Activated CD4-positive, alpha-beta memory T cell treated with anti-CD3 and anti-CD28 coated beads, Interleukin-2, amount 10 ng/mL, durations not matched to agents 7 days and 5 days (primary cell): ENCODE measurements at regions not wholly inside any gene's neighbourhood (a gene's known extent, or its start where the extent isn't known, plus 50 kb on each side); places are given as distances from the start of the nearest gene placed in this dataset.

Source experiments
- CTCF ChIA-PET: fragments of 350-600 bp; sonication (Branson Sonifier 250); formaldehyde crosslinking; loops from one replicate; lab custom pipeline; 2021; ENCODE audit warnings: antibody characterized with exemption, inconsistent platforms; lab: Charles Lee
- POLR2A ChIA-PET: fragments of 350-600 bp; sonication (Branson Sonifier 250); formaldehyde crosslinking; loops from one replicate; lab custom pipeline; 2021; ENCODE audit warnings: antibody characterized with exemption; lab: Charles Lee
- DNase-seq: peaks from one replicate; pipeline ENCODE4 v3.0.0-alpha.2; 2020
- H3K27ac Mint-ChIP-seq: one replicate; pipeline ENCODE4 v1.8.0; 2021; ENCODE audit warnings: mild to moderate bottlenecking, mixed read lengths
- H3K27me3 Mint-ChIP-seq: one replicate; pipeline ENCODE4 v1.8.0; 2021; ENCODE audit warnings: mixed read lengths
- H3K36me3 Mint-ChIP-seq: one replicate; pipeline ENCODE4 v1.8.0; 2021; ENCODE audit warnings: low read depth, mixed read lengths
- H3K4me1 Mint-ChIP-seq: one replicate; pipeline ENCODE4 v1.8.0; 2021; ENCODE audit warnings: mixed read lengths
- H3K4me3 Mint-ChIP-seq: one replicate; pipeline ENCODE4 v1.8.0; 2021; ENCODE audit warnings: mild to moderate bottlenecking, mixed read lengths
- H3K9me3 Mint-ChIP-seq: one replicate; pipeline ENCODE4 v1.8.0; 2021; ENCODE audit warnings: mixed read lengths

GRCh38 chr1:87242445-87243185, 86.1 kb upstream of the LMO4 start:
- Mint-ChIP-seq H3K27me3 (peaks cover 4% of the 10 kb centered on the region), H3K4me1 (no peaks in the 10 kb centered on the region), H3K36me3 (no peaks in the 10 kb centered on the region), H3K27ac (no peak overlapping the region), H3K4me3 (no peak overlapping the region), H3K9me3 (no peaks in the 10 kb centered on the region)
- POLR2A ChIA-PET = no interaction called here
- CTCF ChIA-PET = interaction anchor here (1.3 kb wide), 1 partner anchor 8 kb away, joined by 5 read pairs; no protein-coding TSS in a partner anchor
- no peak for DNase-seq

GRCh38 chr1:87243573-87243972, 85.1 kb upstream of the LMO4 start:
- no peaks in the 10 kb centered on the region for H3K4me1 Mint-ChIP-seq
- ChIA-PET CTCF (interaction anchor here (1.3 kb wide), 1 partner anchor 9 kb away, joined by 5 read pairs; no protein-coding TSS in a partner anchor), POLR2A (no interaction called here)

GRCh38 chr1:87246436-87246835, 82.2 kb upstream of the LMO4 start:
- no peak overlapping the region for H3K4me3 Mint-ChIP-seq
- H3K27me3 Mint-ChIP-seq = peaks cover 4% of the 10 kb centered on the region
- H3K9me3 Mint-ChIP-seq = no peaks in the 10 kb centered on the region
- ChIA-PET CTCF (no interaction called here), POLR2A (no interaction called here)
- no peak overlapping the region for H3K27ac Mint-ChIP-seq
- H3K4me1 Mint-ChIP-seq = no peaks in the 10 kb centered on the region
- DNase-seq = no peak
- H3K36me3 Mint-ChIP-seq = no peaks in the 10 kb centered on the region

More at GRCh38 chr1:87243573-87243972, 85.1 kb upstream of the LMO4 start:
- no peaks in the 10 kb centered on the region for H3K36me3 Mint-ChIP-seq
- H3K4me3 Mint-ChIP-seq = no peak overlapping the region
- no peak for DNase-seq
- no peaks in the 10 kb centered on the region for H3K27me3 Mint-ChIP-seq
- no peaks in the 10 kb centered on the region for H3K9me3 Mint-ChIP-seq
- no peak overlapping the region for H3K27ac Mint-ChIP-seq

- no peaks in the 10 kb centered on the region for H3K36me3 Mint-ChIP-seq
- H3K9me3 Mint-ChIP-seq = peaks cover 3% of the 10 kb centered on the region
- CTCF ChIA-PET = no interaction called here
- H3K27me3 Mint-ChIP-seq = peaks cover 9% of the 10 kb centered on the region
- no peaks in the 10 kb centered on the region for H3K4me1 Mint-ChIP-seq
- POLR2A ChIA-PET = no interaction called here
- no peak overlapping the region for H3K4me3 Mint-ChIP-seq
- H3K27ac Mint-ChIP-seq = no peak overlapping the region
- DNase-seq = no peak
These were observed 78.9 kb upstream of the LMO4 start for GRCh38 chr1:87249803-87250202.

- H3K4me3 Mint-ChIP-seq = no peak overlapping the region
- ChIA-PET CTCF (interaction anchor here (0.7 kb wide), 1 partner anchor 814 kb away, joined by 3 read pairs; no protein-coding TSS in a partner anchor), POLR2A (no interaction called here)
- no peak for DNase-seq
- H3K27ac Mint-ChIP-seq = no peak overlapping the region
- no peaks in the 10 kb centered on the region for H3K4me1 Mint-ChIP-seq
- H3K27me3 Mint-ChIP-seq = peaks cover 9% of the 10 kb centered on the region
- no peaks in the 10 kb centered on the region for H3K36me3 Mint-ChIP-seq
- H3K9me3 Mint-ChIP-seq = peaks cover 3% of the 10 kb centered on the region
These were observed 78.3 kb upstream of the LMO4 start for GRCh38 chr1:87250336-87250735.

- ChIA-PET CTCF (no interaction called here), POLR2A (no interaction called here)
- Mint-ChIP-seq H3K9me3 (peaks cover 3% of the 10 kb centered on the region), H3K4me1 (no peaks in the 10 kb centered on the region), H3K27me3 (peaks cover 9% of the 10 kb centered on the region), H3K27ac (no peak overlapping the region), H3K4me3 (no peak overlapping the region), H3K36me3 (no peaks in the 10 kb centered on the region)
- DNase-seq = no peak
These were observed 76.3 kb upstream of the LMO4 start for GRCh38 chr1:87252406-87252805.

GRCh38 chr1:87262688-87263087, 66.0 kb upstream of the LMO4 start:
- no peak for DNase-seq
- Mint-ChIP-seq H3K4me3 (no peak overlapping the region), H3K4me1 (no peaks in the 10 kb centered on the region), H3K36me3 (no peaks in the 10 kb centered on the region), H3K27me3 (peaks cover 7% of the 10 kb centered on the region), H3K9me3 (no peaks in the 10 kb centered on the region), H3K27ac (no peak overlapping the region)
- ChIA-PET POLR2A (no interaction called here), CTCF (no interaction called here)

GRCh38 chr1:87263281-87263680, 65.4 kb upstream of the LMO4 start:
- DNase-seq = no peak
- H3K36me3 Mint-ChIP-seq = no peaks in the 10 kb centered on the region
- no peaks in the 10 kb centered on the region for H3K9me3 Mint-ChIP-seq
- no peaks in the 10 kb centered on the region for H3K4me1 Mint-ChIP-seq
- H3K4me3 Mint-ChIP-seq = no peak overlapping the region
- ChIA-PET CTCF (no interaction called here), POLR2A (no interaction called here)
- no peak overlapping the region for H3K27ac Mint-ChIP-seq
- H3K27me3 Mint-ChIP-seq = peaks cover 9% of the 10 kb centered on the region

- Mint-ChIP-seq H3K4me3 (no peak overlapping the region), H3K4me1 (no peaks in the 10 kb centered on the region), H3K27ac (no peak overlapping the region), H3K9me3 (no peaks in the 10 kb centered on the region), H3K27me3 (peaks cover 9% of the 10 kb centered on the region), H3K36me3 (no peaks in the 10 kb centered on the region)
- no peak for DNase-seq
- ChIA-PET CTCF (no interaction called here), POLR2A (no interaction called here)
These were observed 64.9 kb upstream of the LMO4 start for GRCh38 chr1:87263785-87264184.

GRCh38 chr1:87264976-87265375, 63.7 kb upstream of the LMO4 start:
- Mint-ChIP-seq H3K9me3 (no peaks in the 10 kb centered on the region), H3K27ac (no peak overlapping the region), H3K4me1 (no peaks in the 10 kb centered on the region), H3K27me3 (peaks cover 11% of the 10 kb centered on the region), H3K4me3 (no peak overlapping the region), H3K36me3 (no peaks in the 10 kb centered on the region)
- DNase-seq = no peak
- ChIA-PET POLR2A (no interaction called here), CTCF (no interaction called here)

GRCh38 chr1:87265786-87266185, 62.9 kb upstream of the LMO4 start:
- ChIA-PET POLR2A (no interaction called here), CTCF (no interaction called here)
- H3K36me3 Mint-ChIP-seq = no peaks in the 10 kb centered on the region
- no peaks in the 10 kb centered on the region for H3K9me3 Mint-ChIP-seq
- H3K4me1 Mint-ChIP-seq = no peaks in the 10 kb centered on the region
- DNase-seq = no peak
- no peak overlapping the region for H3K4me3 Mint-ChIP-seq
- H3K27ac Mint-ChIP-seq = no peak overlapping the region
- peaks cover 11% of the 10 kb centered on the region for H3K27me3 Mint-ChIP-seq

GRCh38 chr1:87268111-87268510, 60.6 kb upstream of the LMO4 start:
- no peaks in the 10 kb centered on the region for H3K4me1 Mint-ChIP-seq
- CTCF ChIA-PET = no interaction called here
- POLR2A ChIA-PET = no interaction called here

GRCh38 chr1:87269921-87270320, 58.8 kb upstream of the LMO4 start:
- CTCF ChIA-PET = interaction anchor here (1.2 kb wide), 1 partner anchor 16 kb away, joined by 4 read pairs; no protein-coding TSS in a partner anchor
- no peaks in the 10 kb centered on the region for H3K9me3 Mint-ChIP-seq
- no peaks in the 10 kb centered on the region for H3K4me1 Mint-ChIP-seq
- DNase-seq = no peak
- POLR2A ChIA-PET = no interaction called here
- no peak overlapping the region for H3K27ac Mint-ChIP-seq
- no peak overlapping the region for H3K4me3 Mint-ChIP-seq
- H3K36me3 Mint-ChIP-seq = no peaks in the 10 kb centered on the region
- peaks cover 20% of the 10 kb centered on the region for H3K27me3 Mint-ChIP-seq

More at GRCh38 chr1:87268111-87268510, 60.6 kb upstream of the LMO4 start:
- H3K4me3 Mint-ChIP-seq = no peak overlapping the region
- no peak overlapping the region for H3K27ac Mint-ChIP-seq
- peaks cover 19% of the 10 kb centered on the region for H3K27me3 Mint-ChIP-seq
- no peak for DNase-seq
- no peaks in the 10 kb centered on the region for H3K36me3 Mint-ChIP-seq
- H3K9me3 Mint-ChIP-seq = no peaks in the 10 kb centered on the region

GRCh38 chr1:87273291-87273690, 55.4 kb upstream of the LMO4 start:
- Mint-ChIP-seq H3K36me3 (no peaks in the 10 kb centered on the region), H3K4me1 (no peaks in the 10 kb centered on the region), H3K4me3 (no peak overlapping the region), H3K27me3 (peaks cover 20% of the 10 kb centered on the region), H3K9me3 (no peaks in the 10 kb centered on the region), H3K27ac (no peak overlapping the region)
- ChIA-PET CTCF (no interaction called here), POLR2A (no interaction called here)
- no peak for DNase-seq
